HEK293 (cell line): ENCODE measurements at regions not wholly inside any gene's neighbourhood (a gene's known extent, or its start where the extent isn't known, plus 50 kb on each side); places are given as distances from the start of the nearest gene placed in this dataset.
"Not testable (repeated sequence)": the region's sequence is repeated elsewhere in the genome, so short reads cannot be mapped to it uniquely, and the experiment has no call there.

Experiments
- CTCF ChIA-PET: fragments of 350-600 bp; formaldehyde crosslinking; extraction: SDS; loops from one replicate; lab custom pipeline; 2021; ENCODE audit warnings: antibody characterized with exemption; lab: Yijun Ruan, JAX
- POLR2A ChIA-PET: fragments of 300-600 bp; formaldehyde crosslinking; extraction: SDS; loops from one replicate; lab custom pipeline; 2020; ENCODE audit warnings: antibody characterized with exemption, inconsistent platforms; lab: Yijun Ruan, JAX
- H3K27ac ChIP-seq: fragments of 200-500 bp; sonication (Bioruptor generic); 2 replicates; pipeline ENCODE4 v1.5.1; 2014; ENCODE audit warnings: low read depth, low read length, control low read depth, inconsistent platforms; ENCODE audit errors: extremely low read depth
- H3K36me3 ChIP-seq, 2 experiments: fragments of 200-500 bp in 1 of 2; sonication (Bioruptor generic) in 1 of 2; 1 replicate in 1 of 2; 2 replicates in 1 of 2; pipeline ENCODE4 v1.5.1; 2014 to 2017; ENCODE audit warnings: inconsistent platforms in 2 of 2, low read length in 2 of 2; ENCODE audit not compliant: control insufficient read depth in 2 of 2, insufficient read depth in 1 of 2
- H3K4me1 ChIP-seq: fragments of 200-500 bp; sonication (Bioruptor generic); 2 replicates; pipeline ENCODE4 v1.5.1; 2014; ENCODE audit warnings: mild to moderate bottlenecking, low read length, inconsistent platforms; ENCODE audit not compliant: control insufficient read depth, insufficient read depth
- H3K4me3 ChIP-seq: 2 replicates; pipeline ENCODE4 v1.5.1; 2011; ENCODE audit warnings: low read depth, mild to moderate bottlenecking, control low read depth, low read length, moderate library complexity
- H3K9me3 ChIP-seq: fragments of 200-500 bp; sonication (Bioruptor generic); 2 replicates; pipeline ENCODE4 v1.5.1; 2014; ENCODE audit warnings: low read depth, low read length, inconsistent platforms; ENCODE audit not compliant: control insufficient read depth, insufficient read depth
- ATF2 ChIP-seq: fragments of 450-650 bp; formaldehyde crosslinking; IDR thresholded peaks from 2 replicates; pipeline ENCODE4 v1.5.1; 2016; ENCODE audit warnings: missing biosample characterization, missing genetic modification characterization, low read depth
- BCL6B ChIP-seq: fragments of 450-650 bp; formaldehyde crosslinking; IDR thresholded peaks from 2 replicates; pipeline ENCODE4 v1.5.1; 2017; ENCODE audit warnings: missing biosample characterization, missing genetic modification characterization
- HOXA7 ChIP-seq: sonication (generic); formaldehyde crosslinking; IDR thresholded peaks from 2 replicates; pipeline ENCODE4 v1.8.1; 2022; ENCODE audit warnings: missing genetic modification reagents, borderline replicate concordance
- HOXC10 ChIP-seq: sonication (generic); formaldehyde crosslinking; IDR thresholded peaks from 2 replicates; pipeline ENCODE4 v1.8.1; 2023; ENCODE audit warnings: mild to moderate bottlenecking, missing genetic modification reagents
- INSM2 ChIP-seq: fragments of 450-650 bp; formaldehyde crosslinking; IDR thresholded peaks from 2 replicates; pipeline ENCODE4 v1.5.1; 2016; ENCODE audit warnings: missing biosample characterization, missing genetic modification characterization
- OSR2 ChIP-seq: fragments of 450-650 bp; formaldehyde crosslinking; IDR thresholded peaks from 2 replicates; pipeline ENCODE4 v1.5.1; 2016; ENCODE audit warnings: missing biosample characterization, missing genetic modification characterization
- PRDM4 ChIP-seq: fragments of 450-650 bp; formaldehyde crosslinking; IDR thresholded peaks from 2 replicates; pipeline ENCODE4 v1.5.1; 2017; ENCODE audit warnings: missing biosample characterization, missing genetic modification characterization
- ZFP3 ChIP-seq: fragments of 450-650 bp; formaldehyde crosslinking; IDR thresholded peaks from 2 replicates; pipeline ENCODE4 v1.5.1; 2016; ENCODE audit warnings: low read depth, missing biosample characterization, missing genetic modification characterization
- ZNF114 ChIP-seq: fragments of 450-650 bp; formaldehyde crosslinking; IDR thresholded peaks from 2 replicates; pipeline ENCODE4 v1.5.0; 2017; ENCODE audit warnings: missing biosample characterization, missing genetic modification characterization
- ZNF138 ChIP-seq: fragments of 450-650 bp; formaldehyde crosslinking; IDR thresholded peaks from 2 replicates; pipeline ENCODE4 v1.5.1; 2016; ENCODE audit warnings: missing biosample characterization, missing genetic modification characterization, borderline replicate concordance
- ZNF324 ChIP-seq: fragments of 450-650 bp; formaldehyde crosslinking; IDR thresholded peaks from 2 replicates; pipeline ENCODE4 v1.5.1; 2016; ENCODE audit warnings: missing biosample characterization, missing genetic modification characterization
- ZNF366 ChIP-seq: fragments of 450-650 bp; formaldehyde crosslinking; conservative IDR thresholded peaks from 2 replicates; pipeline ENCODE4 v1.5.1; 2016; ENCODE audit warnings: missing biosample characterization, missing genetic modification characterization
- ZNF510 ChIP-seq: fragments of 450-650 bp; formaldehyde crosslinking; IDR thresholded peaks from 2 replicates; pipeline ENCODE4 v1.5.1; 2018; ENCODE audit warnings: mild to moderate bottlenecking, missing genetic modification characterization, missing biosample characterization; ENCODE audit not compliant: insufficient replicate concordance
- ZNF529 ChIP-seq: fragments of 450-650 bp; formaldehyde crosslinking; IDR thresholded peaks from 2 replicates; pipeline ENCODE4 v1.5.1; 2017; ENCODE audit warnings: missing genetic modification characterization, missing biosample characterization; ENCODE audit not compliant: insufficient replicate concordance
- ZNF530 ChIP-seq: fragments of 450-650 bp; formaldehyde crosslinking; IDR thresholded peaks from 2 replicates; pipeline ENCODE4 v1.5.1; 2016; ENCODE audit warnings: low read depth, missing biosample characterization, missing genetic modification characterization
- ZNF548 ChIP-seq: fragments of 450-650 bp; formaldehyde crosslinking; IDR thresholded peaks from 2 replicates; pipeline ENCODE4 v1.5.1; 2016; ENCODE audit warnings: missing biosample characterization, missing genetic modification characterization
- ZNF549 ChIP-seq: fragments of 450-650 bp; IDR thresholded peaks from 2 replicates; pipeline ENCODE4 v1.5.1; 2018; ENCODE audit warnings: missing biosample characterization, missing genetic modification characterization, mild to moderate bottlenecking, inconsistent platforms, moderate library complexity
- ZNF560 ChIP-seq: fragments of 450-650 bp; formaldehyde crosslinking; IDR thresholded peaks from 2 replicates; pipeline ENCODE4 v1.5.1; 2017; ENCODE audit warnings: missing biosample characterization, missing genetic modification characterization, borderline replicate concordance
- ZNF621 ChIP-seq: fragments of 450-650 bp; formaldehyde crosslinking; IDR thresholded peaks from 2 replicates; pipeline ENCODE4 v1.5.1; 2017; ENCODE audit warnings: missing biosample characterization, missing genetic modification characterization
- ZNF629 ChIP-seq: fragments of 450-650 bp; formaldehyde crosslinking; IDR thresholded peaks from 2 replicates; pipeline ENCODE4 v1.5.1; 2017; ENCODE audit warnings: missing biosample characterization, missing genetic modification characterization
- ZNF677 ChIP-seq: fragments of 450-650 bp; IDR thresholded peaks from 2 replicates; pipeline ENCODE4 v1.5.0; 2018; ENCODE audit warnings: missing biosample characterization, mild to moderate bottlenecking, missing genetic modification characterization, moderate library complexity
- ZNF701 ChIP-seq: fragments of 450-650 bp; formaldehyde crosslinking; IDR thresholded peaks from 2 replicates; pipeline ENCODE4 v1.5.1; 2016; ENCODE audit warnings: missing biosample characterization, missing genetic modification characterization
- ZNF785 ChIP-seq: fragments of 450-650 bp; formaldehyde crosslinking; IDR thresholded peaks from 2 replicates; pipeline ENCODE4 v1.5.1; 2016; ENCODE audit warnings: missing biosample characterization, missing genetic modification characterization
- ZNF792 ChIP-seq: fragments of 450-650 bp; formaldehyde crosslinking; IDR thresholded peaks from 2 replicates; pipeline ENCODE4 v1.5.1; 2016; ENCODE audit warnings: missing biosample characterization, missing genetic modification characterization

GRCh38 chr5:40440746-40441145 is 239.0 kb upstream of the PTGER4 start:
- Histone ChIP-seq H3K27ac (no peak overlapping the region), H3K4me3 (no peak overlapping the region), H3K9me3 (no peaks in the 10 kb centered on the region; the same call in 1 of the 2 replicates), H3K36me3 (no peaks in the 10 kb centered on the region), H3K4me1 (no peaks in the 10 kb centered on the region)
- TF ChIP-seq BCL6B (tag by site-specific recombination) = no peak
- no peak for TF ChIP-seq ZNF792 (tag by site-specific recombination)
- TF ChIP-seq ZNF549 (tag by site-specific recombination) = no peak
- TF ChIP-seq ATF2 = no peak
- no peak for TF ChIP-seq ZNF510
- no peak for TF ChIP-seq ZNF701 (tag by site-specific recombination)
- TF ChIP-seq ZNF114 (tag by site-specific recombination) = no peak
- no peak for TF ChIP-seq INSM2 (tag by site-specific recombination)
- no peak for TF ChIP-seq ZNF629 (tag by site-specific recombination)
- TF ChIP-seq ZNF324 (tag by site-specific recombination) = no peak
- no peak for TF ChIP-seq ZNF366
- TF ChIP-seq ZNF677 (tag by site-specific recombination) = no peak
- TF ChIP-seq ZNF530 (tag by site-specific recombination) = no peak
- TF ChIP-seq OSR2 = no peak
- TF ChIP-seq HOXC10 (CRISPR knock-in tag) = no peak
- POLR2A ChIA-PET = no interaction called here
- CTCF ChIA-PET = interaction anchor here (0.6 kb wide), 1 partner anchor 455 kb away, joined by 3 read pairs; no protein-coding TSS in a partner anchor

- H3K9me3 ChIP-seq, H3K4me3 ChIP-seq, H3K36me3 ChIP-seq, H3K27ac ChIP-seq, POLR2A ChIA-PET, H3K4me1 ChIP-seq: not testable (repeated sequence)
- CTCF ChIA-PET = interaction anchor here (0.6 to 0.9 kb wide), 4 partner anchors 12 to 251 kb away, joined by 3 to 6 read pairs (median 3); no protein-coding TSS in a partner anchor
Measured at GRCh38 chr5:40439103-40439502, 240.6 kb upstream of the PTGER4 start.

GRCh38 chr5:40438646-40439045 is 241.1 kb upstream of the PTGER4 start:
- H3K4me1 ChIP-seq, H3K9me3 ChIP-seq, H3K36me3 ChIP-seq, H3K4me3 ChIP-seq, H3K27ac ChIP-seq, POLR2A ChIA-PET: not testable (repeated sequence)
- CTCF ChIA-PET = interaction anchor here (0.6 to 0.9 kb wide), 3 partner anchors 39 to 252 kb away, joined by 3 to 6 read pairs (median 3); no protein-coding TSS in a partner anchor

- ChIA-PET POLR2A (no interaction called here), CTCF (interaction anchor here (0.6 kb wide), 2 partner anchors 74 to 169 kb away, joined by 3 to 4 read pairs; no protein-coding TSS in a partner anchor)
- no peaks in the 10 kb centered on the region for H3K36me3 ChIP-seq
- H3K9me3 ChIP-seq = no peaks in the 10 kb centered on the region
- no peak overlapping the region for H3K4me3 ChIP-seq
- no peak overlapping the region for H3K27ac ChIP-seq
- H3K4me1 ChIP-seq = no peaks in the 10 kb centered on the region
- TF ChIP-seq ZFP3 (tag by site-specific recombination) (no peak), PRDM4 (tag by site-specific recombination) (no peak), ZNF621 (tag by site-specific recombination) (no peak), HOXA7 (no peak), ZNF138 (tag by site-specific recombination) (no peak), ZNF529 (tag by site-specific recombination) (no peak), ZNF785 (tag by site-specific recombination) (no peak), ZNF548 (tag by site-specific recombination) (no peak), ZNF560 (tag by site-specific recombination) (no peak)
Measured at GRCh38 chr5:40437452-40437861, 242.3 kb upstream of the PTGER4 start.
